GM18519 (cell line): ENCODE measurements at regions not wholly inside any gene's neighbourhood (a gene's known extent, or its start where the extent isn't known, plus 50 kb on each side); places are given as distances from the start of the nearest gene placed in this dataset.

Experiments used
- ATAC-seq: cut with Tn5 transposase; IDR thresholded peaks from one replicate; pipeline ENCODE4 v1.9.1; 2021; ENCODE audit warnings: mild to moderate bottlenecking, moderate library complexity; ENCODE audit not compliant: unreplicated experiment, low FRiP score

DNA sequence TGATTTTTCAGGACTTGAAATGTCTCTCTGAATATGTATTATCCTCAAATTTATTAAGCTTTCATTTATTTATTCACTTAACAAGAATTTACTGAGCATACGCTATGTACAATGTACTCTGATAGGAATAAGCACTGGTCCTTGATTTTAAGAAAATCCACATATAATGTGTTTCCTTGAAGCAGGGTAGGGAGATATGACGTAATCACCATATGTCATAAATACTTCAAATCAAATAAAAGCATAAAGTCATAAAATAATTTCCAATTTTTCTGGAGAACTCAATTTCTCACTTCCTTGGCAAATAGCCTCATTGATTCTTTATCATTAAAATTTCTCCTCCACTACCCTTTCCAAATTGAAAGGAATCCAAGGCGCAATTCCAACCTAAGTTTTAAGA, 177.8 kb upstream of the GAP43 start:
- ATAC-seq = no peak

DNA sequence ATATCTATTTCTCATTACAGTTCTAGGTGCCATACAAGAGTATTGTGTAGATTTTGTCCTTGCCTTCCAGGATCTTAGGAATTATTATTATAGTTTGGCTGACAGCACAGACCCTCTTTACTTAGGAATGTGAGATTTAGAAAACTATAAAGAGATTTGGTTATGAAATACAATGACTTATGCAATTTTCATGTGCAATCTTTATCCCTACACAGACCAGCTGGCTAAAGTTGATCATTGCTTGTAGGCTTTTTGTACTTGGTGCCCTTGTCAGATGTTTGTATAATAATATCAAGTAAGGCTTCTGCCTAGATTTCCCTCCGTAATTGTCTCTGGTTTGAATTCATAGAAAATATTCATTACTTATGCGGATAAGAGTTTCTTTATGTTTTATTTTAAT, 174.5 kb upstream of the GAP43 start:
- ATAC-seq = no peak

DNA sequence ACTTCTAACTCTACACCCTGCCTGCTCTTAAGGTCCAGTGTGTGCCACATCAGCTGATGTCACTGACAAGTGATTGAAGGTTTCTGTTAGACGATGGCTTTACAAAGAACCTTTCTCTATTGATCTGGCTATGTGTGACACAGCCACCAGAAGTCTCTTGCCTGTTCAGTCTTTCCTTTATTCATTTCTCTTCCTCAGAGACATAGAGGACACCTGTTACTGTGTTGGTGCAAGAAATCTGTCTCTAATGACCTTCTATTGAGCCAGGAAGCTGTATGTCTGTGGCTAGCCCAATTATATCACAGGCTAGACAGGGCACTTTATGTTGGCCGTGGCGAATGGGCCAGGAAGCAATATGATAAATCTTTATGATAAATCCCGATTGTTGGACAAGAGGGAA, 173.3 kb upstream of the GAP43 start:
- ATAC-seq = no peak

DNA sequence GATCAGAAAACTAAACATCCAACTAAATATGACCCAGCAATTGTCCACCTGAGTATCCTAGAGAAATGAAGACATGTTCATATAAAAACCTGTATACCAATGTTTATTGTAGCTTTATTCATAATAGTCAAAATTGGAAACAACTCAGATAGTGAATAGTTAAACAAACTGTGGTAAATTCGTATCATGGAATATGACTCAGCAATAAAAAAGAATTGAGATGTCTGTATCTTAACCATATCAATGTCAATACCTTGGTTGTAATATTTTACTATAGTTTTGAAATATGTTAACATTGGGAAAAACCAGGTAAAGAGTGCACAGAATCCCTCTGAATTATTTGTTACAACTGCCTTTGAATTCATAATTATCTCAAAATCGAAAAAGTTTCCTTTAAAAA, 159.3 kb upstream of the GAP43 start:
- ATAC-seq = no peak

DNA sequence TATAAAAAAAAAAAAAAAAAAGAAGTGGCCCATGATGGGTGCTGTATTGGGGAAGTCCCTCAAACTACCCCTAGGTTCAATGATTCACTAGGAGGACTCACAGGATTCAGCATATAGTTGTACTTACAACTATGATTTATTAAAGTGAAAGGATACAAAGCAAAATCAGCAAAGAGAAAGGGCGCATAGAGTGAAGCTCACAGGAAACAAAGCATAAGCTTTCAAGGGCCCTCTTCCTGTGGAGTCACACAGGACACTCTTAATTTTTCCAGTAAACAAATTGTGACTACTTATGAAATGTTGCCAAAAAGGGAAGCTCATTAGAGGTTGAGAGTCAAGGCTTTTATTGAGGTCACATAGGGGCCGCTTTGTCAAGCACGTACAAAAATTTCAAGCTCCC, 153.7 kb upstream of the GAP43 start:
- ATAC-seq = no peak

DNA sequence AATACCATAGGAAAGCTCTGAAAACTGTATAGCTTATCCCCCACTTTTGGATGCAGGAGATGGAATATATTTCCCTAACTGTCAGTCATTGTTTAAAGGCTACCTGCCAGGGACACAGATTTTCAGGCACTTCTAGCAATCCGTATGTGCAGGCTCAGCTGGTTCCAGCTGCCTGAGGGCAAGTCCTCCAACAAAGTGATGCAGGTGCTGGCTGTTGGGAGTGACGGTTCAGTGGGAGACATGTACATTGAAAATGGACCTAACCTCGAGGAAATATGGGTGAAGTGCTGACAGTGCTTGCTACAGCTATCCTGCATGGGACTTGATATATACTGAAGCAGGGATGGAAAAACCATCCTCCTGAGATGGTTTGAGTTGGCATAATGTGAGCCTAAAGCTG, 153.1 kb upstream of the GAP43 start:
- ATAC-seq = no peak

DNA sequence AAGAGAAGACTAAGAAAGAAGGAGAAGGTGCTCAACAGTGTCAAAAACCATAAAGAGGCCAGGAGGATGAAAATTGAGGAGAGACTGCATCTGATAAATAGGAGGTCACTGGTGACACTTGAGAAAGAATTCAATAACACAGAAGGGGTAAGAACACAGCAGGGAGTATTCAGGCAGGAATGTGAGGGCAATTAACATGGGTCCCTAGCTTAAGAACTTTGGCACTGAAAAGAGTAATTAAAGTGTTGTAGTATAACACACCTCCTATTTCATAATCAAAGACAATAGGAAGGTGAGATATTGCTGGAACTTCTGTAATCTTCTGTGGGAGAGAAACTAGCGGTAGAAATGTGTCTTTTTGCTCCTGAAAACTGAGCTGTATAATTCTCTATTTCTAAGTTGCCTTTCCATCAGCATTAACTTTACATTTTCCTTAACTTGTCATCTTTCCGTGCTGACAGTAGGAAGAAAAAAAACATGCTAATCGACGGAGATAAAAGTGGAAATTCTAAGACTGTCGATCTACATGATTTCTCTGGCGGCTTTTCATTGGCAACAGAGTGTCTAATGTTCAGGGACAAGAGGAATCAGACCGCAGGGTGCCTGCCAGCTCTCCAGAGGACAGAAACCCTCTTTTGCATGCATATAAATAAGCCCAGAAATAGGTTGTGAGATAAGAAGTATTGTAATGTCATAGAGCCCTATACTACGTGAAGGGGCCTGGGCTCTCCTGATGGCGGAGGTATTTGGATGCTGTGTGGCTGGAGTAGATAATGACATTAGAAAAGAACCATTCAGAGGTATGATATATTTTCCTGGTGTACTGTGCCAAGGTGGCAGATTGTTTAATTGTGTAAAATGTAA, 147.9 kb upstream of the GAP43 start:
- ATAC-seq = no peak

DNA sequence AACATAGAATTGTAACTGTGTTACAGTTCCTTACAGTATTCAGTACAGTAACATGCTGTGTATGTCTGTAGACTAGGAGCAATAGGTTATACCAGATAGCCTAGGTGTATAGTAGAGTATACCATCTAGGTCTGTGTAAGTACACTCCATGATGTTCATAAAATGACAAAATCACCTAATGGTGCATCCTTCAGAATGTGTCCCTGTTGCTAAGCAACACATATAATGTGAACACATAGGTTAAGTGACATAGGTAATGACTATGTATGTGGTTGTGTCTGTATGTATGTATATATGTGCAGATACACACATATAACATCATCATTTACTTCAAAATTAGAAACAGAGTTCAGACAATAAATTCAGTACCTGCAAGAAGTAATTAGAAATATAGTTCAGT, 146.8 kb upstream of the GAP43 start:
- ATAC-seq = no peak

DNA sequence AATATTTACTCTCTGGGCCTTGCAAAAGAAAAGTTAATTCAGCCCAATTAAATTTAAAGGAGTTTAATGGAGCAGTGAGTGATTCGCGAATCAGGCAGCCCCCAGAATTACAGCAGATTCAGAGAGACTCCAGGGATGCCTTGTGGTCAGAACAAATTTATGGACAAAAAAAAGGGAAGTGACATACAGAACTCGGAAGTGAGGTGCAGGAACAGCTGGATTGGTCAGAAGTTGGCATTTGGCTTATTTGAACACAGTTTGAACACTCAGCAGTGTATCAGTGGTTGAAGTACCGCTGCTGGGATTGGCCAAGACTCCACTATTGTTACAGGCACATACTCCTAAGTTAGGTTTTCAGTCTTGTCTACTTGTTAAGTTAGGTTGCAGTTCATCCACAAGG, 145.0 kb upstream of the GAP43 start:
- no peak for ATAC-seq

DNA sequence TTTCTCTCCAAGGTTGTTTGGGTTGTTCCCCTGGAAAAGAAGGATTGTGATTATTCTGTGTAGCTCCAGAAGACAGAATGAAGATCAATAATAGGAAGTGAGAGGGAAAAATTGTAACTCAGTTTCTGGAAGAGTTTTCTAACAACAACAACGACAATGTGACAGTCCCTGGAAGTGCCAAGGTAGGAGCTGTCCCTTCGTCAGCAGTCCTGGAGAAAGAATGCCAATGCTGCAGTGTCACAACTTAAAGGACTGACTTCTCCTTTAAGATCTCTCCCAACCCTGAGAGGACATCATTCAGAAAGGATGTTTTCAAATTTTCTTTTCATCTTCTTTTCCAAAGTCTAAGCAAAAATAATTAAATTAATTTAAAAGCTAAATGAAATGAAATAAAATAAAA, 136.4 kb upstream of the GAP43 start:
- no peak for ATAC-seq

DNA sequence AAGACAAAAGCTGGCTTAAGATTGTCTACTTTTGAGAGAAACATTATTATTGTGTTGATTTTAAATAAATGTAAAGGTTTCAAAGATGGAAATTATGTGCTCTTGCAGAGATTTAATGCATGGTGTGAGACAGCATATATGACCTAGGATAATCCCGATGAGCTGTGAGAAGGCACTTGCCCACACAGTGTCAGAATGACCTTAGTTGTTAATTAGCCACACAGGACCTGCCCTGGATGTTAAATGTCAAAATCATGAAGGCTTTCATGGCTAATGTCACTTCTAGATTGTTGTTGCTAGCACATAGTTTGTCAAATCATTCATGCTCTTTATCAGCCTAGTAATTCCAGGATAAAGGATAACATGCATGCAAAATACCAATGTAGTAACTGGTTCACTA, 135.3 kb upstream of the GAP43 start:
- no peak for ATAC-seq

DNA sequence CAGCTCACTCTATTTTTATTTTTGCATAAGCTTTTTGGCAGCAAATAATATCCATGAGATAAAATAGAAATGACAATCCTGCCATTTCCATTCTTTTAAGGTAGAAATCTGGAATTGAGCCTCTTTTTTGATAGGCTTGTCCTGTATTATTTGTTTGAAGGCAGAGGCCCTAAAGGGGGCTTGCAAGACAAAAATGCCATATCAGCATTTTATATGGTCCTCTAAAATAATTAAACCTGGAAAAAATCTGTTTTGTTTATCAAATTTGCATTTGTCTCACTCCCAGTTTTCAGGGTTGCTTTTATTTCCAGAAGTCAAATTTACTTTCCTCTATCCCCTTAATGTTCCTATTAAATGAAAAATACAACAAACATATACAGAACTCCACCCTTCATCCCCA, 134.9 kb upstream of the GAP43 start:
- no peak for ATAC-seq

DNA sequence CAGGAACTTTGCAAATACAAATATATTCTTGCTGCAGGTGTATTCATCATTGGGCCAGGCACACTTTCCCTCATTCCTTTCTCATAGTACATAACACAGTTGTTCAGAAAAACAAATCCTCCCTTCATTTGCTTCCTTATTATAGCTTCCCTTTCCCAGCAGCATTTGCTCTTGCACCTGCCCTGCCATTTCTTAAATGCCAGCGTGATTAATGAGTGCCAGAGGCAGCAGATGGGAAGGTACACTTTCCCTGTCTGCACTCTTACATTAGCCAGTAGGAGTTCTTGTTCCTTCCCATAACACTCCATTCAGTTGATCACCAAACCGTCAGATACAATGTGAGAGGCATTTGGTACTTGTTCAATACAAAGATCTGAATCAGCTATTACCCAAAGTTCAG, 128.5 kb upstream of the GAP43 start:
- no peak for ATAC-seq

DNA sequence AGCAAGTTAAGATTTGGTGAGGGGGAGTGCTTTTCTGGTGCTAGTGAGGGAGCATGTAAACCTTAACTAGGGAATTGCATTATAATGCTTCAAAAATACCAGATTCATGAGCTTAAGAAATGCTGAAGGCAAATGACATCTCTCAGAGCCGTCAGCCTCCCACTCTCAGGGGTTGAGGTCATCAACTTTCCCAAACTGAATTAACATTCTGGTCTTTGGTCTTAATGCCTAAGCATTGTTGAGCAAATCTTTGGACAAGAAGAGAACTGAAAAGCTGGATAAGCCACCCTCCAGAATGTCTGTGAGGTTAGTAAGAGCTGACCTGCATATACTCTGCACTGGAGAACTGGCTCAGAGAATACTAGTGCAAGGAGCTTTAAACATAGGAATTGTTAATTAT, 124.9 kb upstream of the GAP43 start:
- no peak for ATAC-seq

DNA sequence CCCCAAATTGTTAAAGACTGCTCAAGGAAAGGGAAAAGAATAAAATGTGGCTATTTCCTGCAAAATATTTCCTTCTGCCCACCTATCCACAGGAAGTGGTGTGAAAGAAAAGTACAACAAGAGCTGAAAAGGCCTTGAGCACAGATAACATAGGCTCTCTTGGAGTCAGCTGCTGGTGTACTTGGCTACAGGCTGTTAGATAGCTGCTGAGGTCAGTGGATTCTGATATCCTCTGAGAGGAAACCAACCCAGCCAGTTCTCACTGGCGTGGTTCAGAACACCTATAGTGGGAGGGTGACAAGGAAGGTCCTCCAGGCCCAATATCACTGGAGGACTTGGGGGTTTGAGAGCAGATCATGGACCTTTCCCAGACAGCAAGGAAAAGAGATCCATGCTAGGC, 124.4 kb upstream of the GAP43 start:
- ATAC-seq = no peak

DNA sequence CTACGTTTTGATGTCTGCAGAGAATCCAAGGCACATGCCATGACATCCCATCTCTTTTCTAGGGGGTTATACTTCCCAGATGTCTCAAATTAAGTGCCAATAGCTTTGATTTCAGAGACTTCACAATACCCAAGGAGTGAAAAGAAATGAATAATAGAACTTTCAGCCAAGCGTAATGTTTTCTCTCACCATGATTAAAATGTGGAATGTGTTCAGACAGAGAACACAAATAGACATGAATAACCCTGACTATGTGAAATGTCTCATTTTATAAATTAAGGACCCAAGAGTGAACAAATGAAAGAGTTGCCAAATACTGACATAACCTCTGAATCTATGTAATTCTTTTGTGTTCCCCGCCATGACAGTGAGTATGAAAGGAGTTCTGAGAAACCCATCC, 123.6 kb upstream of the GAP43 start:
- no peak for ATAC-seq

DNA sequence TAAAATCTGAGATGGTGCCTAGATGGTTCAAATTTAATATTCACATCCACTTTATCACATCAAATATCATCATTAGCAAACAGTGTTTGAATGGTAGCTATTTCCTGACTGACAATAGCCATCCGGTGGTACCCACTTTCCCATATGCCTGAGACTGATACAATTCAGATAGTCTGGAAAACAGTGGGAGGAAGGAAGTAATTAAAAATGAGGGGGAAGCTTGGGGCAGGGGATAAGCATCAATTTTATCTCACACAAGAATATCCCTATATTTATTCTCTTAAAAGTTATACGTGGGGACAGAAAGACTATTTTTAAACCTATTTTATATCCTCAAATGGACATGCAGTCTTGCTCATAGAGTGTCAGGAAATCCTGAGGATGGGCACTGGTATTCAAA, 122.5 kb upstream of the GAP43 start:
- no peak for ATAC-seq

DNA sequence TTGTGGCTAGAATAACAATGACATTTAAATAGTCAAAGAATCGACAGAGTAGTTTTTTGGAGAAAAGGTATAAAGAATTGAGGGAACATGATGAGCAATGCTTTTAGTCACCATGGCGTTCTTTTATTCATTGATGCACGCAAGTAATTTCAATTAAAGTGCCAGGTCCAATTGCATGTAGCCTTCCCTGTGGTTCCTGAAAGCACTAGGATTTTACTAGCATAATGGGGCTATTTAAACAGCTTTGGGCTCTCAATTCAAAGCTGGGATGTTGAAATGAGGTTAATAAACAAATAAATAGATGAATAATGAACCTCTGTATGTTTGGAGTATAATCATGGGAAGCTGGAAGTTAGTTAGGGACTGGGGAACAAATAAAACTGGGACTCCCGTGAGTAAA, 121.2 kb upstream of the GAP43 start:
- ATAC-seq = no peak

DNA sequence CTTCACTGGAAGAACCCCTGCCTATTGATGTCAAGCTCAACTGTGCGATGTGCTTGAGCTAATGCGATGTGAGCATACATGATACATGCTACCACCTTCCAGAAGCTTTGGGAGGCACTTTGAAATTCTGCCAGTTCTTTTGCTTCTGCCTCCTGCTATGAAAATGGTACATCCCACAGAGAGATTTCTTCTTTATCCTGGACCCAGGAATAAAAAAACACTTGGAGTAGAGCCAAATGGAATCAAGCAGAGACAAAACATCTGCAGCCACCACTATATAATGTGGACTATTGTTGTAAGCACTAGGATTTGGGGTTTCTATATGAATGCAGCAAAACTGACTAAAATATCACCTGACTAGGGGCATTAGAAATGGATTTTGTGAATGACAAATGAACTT, 119.9 kb upstream of the GAP43 start:
- no peak for ATAC-seq

DNA sequence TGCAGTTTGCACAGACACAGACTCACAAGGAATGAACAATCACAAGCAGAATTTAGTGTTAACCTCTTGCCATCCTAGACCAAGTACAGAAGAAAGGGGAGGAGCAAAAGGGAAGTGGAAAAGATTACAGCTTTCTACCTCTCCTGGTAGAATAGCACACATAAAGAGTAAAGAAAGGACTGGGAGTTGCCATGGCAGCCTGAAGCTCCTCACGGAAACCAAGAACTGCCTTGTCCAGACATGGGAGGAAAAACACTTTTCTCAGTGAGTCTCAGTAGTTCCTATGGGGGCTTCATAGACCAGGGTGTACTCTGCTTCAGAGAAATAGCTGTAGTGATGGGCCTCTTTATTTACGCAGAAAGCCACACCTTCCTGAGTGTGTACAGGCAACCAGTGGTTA, 114.7 kb upstream of the GAP43 start:
- no peak for ATAC-seq

DNA sequence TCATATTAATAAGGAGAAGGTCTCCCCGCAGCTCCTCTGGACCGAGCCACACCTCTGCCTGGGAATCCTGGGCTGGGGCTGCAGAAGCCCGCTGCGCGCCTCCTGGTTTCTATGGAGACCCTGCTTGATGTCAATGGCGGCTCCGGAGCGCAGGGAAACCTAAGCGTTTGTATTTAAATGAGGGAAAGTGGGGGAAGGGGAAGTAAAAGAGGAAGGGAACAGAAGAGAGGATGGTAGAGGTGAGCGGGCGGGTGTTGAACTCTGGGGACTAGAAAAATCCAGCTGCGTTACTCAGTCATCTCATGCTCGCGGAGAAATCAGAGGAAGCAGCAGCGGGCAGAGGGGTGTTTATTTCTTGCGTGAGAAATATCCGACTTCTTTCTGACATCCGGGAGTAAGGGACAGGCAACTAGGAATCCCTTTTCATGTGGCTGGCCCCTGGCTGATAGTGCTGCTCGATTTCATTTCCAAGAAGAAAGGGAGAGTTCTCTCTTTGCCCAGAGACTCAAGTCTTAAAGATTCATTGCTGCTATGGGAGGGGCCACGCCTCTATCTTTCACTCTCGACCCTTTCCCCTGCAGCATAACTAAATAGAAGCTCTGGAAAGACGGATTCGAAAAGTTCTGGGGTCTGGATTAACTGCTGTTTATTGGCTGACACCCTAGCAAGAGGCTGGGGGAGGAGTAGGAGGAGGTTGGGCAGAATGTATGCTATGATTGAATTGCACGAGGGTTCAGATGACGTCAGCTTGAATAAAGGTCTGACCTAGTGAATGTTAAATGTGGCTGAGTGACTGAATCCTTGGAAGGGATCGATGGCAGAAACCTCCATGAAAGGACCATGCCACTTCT, 110.5 kb upstream of the GAP43 start:
- ATAC-seq = no peak

DNA sequence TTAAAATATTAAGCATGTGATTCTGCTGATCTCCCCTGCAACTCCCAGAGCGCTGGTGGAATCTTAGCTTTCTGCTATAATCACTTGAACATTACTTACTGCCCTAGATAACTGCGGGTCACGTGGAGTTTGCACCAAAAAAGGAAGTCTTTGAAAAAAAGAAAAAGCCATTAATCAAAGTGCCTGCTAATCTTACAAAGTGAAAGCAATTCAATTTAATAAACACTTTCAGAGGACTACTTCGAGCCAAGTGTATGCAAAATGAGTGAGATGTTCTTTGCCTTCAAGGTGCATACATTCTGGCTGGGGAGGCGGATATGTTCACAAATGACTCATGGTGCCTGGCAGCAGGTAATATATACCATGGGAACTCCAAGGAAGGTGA, 109.9 kb upstream of the GAP43 start:
- ATAC-seq = no peak
